ENCODE measurements at regions not wholly inside any gene's neighbourhood (a gene's known extent, or its start where the extent isn't known, plus 50 kb on each side); places are given as distances from the start of the nearest gene placed in this dataset.

DNA sequence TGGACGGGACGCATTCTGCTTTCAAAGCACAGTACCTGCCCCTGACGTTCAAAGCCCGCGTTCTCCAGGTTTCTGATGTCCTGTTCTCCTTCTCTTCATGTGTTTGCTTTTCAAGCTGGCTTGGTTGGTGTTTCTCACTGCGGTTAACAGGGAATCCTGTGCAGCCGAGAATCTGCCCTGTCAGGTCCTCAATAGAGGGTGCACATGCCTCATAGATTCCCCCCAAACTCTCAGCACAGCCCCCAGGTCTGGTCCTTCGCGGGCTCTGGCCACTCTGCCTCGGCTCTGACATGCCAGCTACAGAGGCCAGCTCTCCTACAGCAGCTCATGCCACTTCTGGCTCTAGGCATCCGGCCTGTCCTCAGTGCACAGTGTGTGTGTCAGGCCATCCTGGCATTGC, 1343.8 kb downstream of the TBC1D22A start:
- TF ChIP-seq, protein P1, sequence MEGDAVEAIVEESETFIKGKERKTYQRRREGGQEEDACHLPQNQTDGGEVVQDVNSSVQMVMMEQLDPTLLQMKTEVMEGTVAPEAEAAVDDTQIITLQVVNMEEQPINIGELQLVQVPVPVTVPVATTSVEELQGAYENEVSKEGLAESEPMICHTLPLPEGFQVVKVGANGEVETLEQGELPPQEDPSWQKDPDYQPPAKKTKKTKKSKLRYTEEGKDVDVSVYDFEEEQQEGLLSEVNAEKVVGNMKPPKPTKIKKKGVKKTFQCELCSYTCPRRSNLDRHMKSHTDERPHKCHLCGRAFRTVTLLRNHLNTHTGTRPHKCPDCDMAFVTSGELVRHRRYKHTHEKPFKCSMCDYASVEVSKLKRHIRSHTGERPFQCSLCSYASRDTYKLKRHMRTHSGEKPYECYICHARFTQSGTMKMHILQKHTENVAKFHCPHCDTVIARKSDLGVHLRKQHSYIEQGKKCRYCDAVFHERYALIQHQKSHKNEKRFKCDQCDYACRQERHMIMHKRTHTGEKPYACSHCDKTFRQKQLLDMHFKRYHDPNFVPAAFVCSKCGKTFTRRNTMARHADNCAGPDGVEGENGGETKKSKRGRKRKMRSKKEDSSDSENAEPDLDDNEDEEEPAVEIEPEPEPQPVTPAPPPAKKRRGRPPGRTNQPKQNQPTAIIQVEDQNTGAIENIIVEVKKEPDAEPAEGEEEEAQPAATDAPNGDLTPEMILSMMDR (IDR thresholded peaks at IDR 0.05; ENCODE audit: low read length), result no peak
- no peak for TF ChIP-seq EZH2 (optimal IDR thresholded peaks at IDR 0.05; ENCODE audit: low read depth, low read length)

Data from MM.1S (cell line).